AG04450 (cell line): ENCODE measurements at regions not wholly inside any gene's neighbourhood (a gene's known extent, or its start where the extent isn't known, plus 50 kb on each side); places are given as distances from the start of the nearest gene placed in this dataset.

Experiments used
- CTCF ChIA-PET: fragments of 300-600, 350-600 bp; formaldehyde crosslinking; extraction: SDS; loops from one replicate; lab custom pipeline; 2022; ENCODE audit warnings: antibody characterized with exemption, inconsistent platforms; lab: Charles Lee
- POLR2A ChIA-PET: fragments of 350-600 bp; formaldehyde crosslinking; extraction: SDS; loops from one replicate; lab custom pipeline; 2021; ENCODE audit warnings: antibody characterized with exemption, inconsistent platforms; lab: Yijun Ruan, JAX
- DNase-seq: peaks from one replicate; pipeline ENCODE4 v3.0.0-alpha.2; 2011; ENCODE audit warnings: low read depth, low spot score
- H3K27ac ChIP-seq: one replicate; pipeline ENCODE4 v1.5.1; 2012; ENCODE audit warnings: low read depth, low read length, control low read depth
- H3K27me3 ChIP-seq: one replicate; pipeline ENCODE4 v1.6.0; 2012; ENCODE audit warnings: low read length; ENCODE audit not compliant: control insufficient read depth, insufficient read depth
- H3K4me3 ChIP-seq: 2 replicates; pipeline ENCODE4 v1.5.1; 2011; ENCODE audit warnings: mild to moderate bottlenecking, low read depth, low read length, control low read depth
- H3K9me3 ChIP-seq: 2 replicates; pipeline ENCODE4 v1.5.1; 2012; ENCODE audit warnings: low read length; ENCODE audit not compliant: control insufficient read depth, insufficient read depth
- CTCF ChIP-seq: IDR thresholded peaks from 2 replicates; pipeline ENCODE4 v1.5.1; 2011; ENCODE audit warnings: low read depth, low read length, control low read depth, inconsistent platforms

GRCh38 chr2:240358821-240359397 is 76.6 kb upstream of the GPC1 start:
- no peak overlapping the region for H3K27ac ChIP-seq

GRCh38 chr2:240359695-240360094 is 75.8 kb upstream of the GPC1 start:
- Histone ChIP-seq H3K9me3 (peaks cover 38% of the 10 kb centered on the region), H3K27ac (no peak overlapping the region), H3K27me3 (peaks cover 2% of the 10 kb centered on the region), H3K4me3 (no peak overlapping the region)
- ChIA-PET POLR2A (no interaction called here), CTCF (no interaction called here)
- no peak for TF ChIP-seq CTCF
- no peak for DNase-seq

More at GRCh38 chr2:240358821-240359397, 76.6 kb upstream of the GPC1 start:
- POLR2A ChIA-PET: interaction anchor here (1.2 kb wide), 1 partner anchor 11 kb away, joined by 4 read pairs; no protein-coding TSS in a partner anchor
- H3K4me3 ChIP-seq: no peak overlapping the region
- H3K9me3 ChIP-seq: peaks cover 38% of the 10 kb centered on the region
- CTCF ChIA-PET: interaction anchor here (0.5 kb wide), 1 partner anchor 29 kb away, joined by 3 read pairs; no protein-coding TSS in a partner anchor
- DNase-seq: no peak
- peaks cover 2% of the 10 kb centered on the region for H3K27me3 ChIP-seq
- TF ChIP-seq CTCF: no peak

- CTCF ChIA-PET: no interaction called here
- TF ChIP-seq CTCF: no peak
Measured at GRCh38 chr2:240360645-240361475, 74.6 kb upstream of the GPC1 start.

GRCh38 chr2:240362216-240362755 is 73.2 kb upstream of the GPC1 start:
- H3K4me3 ChIP-seq: no peak overlapping the region
- TF ChIP-seq CTCF: no peak
- ChIA-PET CTCF (no interaction called here), POLR2A (no interaction called here)
- DNase-seq: no peak
- H3K27me3 ChIP-seq: no peaks in the 10 kb centered on the region
- peaks cover 38% of the 10 kb centered on the region for H3K9me3 ChIP-seq
- H3K27ac ChIP-seq: no peak overlapping the region

More at GRCh38 chr2:240360645-240361475, 74.6 kb upstream of the GPC1 start:
- POLR2A ChIA-PET: no interaction called here
- Histone ChIP-seq H3K27ac (no peak overlapping the region), H3K4me3 (no peak overlapping the region), H3K9me3 (peaks cover 38% of the 10 kb centered on the region), H3K27me3 (peaks cover 2% of the 10 kb centered on the region)
- DNase-seq: no peak
